ENCODE measurements at regions not wholly inside any gene's neighbourhood (a gene's known extent, or its start where the extent isn't known, plus 50 kb on each side); places are given as distances from the start of the nearest gene placed in this dataset.

DNA sequence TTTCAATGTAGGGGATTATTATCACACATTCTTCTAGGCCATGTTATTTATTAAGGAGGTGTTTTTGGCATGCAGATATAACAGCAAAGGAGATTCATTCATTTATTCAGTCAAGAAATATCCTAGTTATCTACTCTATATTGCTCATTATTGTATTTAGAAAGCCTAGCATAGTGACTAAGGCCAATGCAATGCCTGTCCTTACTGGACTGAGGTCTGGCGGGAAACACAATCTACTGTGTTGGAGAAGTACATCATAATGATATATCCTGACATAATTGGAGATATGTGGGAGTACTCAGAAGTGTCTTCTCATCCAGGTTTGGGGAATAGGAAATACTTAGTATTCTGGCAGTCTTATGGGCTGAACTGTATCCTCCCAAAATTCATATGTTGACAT lies 421.5 kb upstream of the USP24 start:
- TF ChIP-seq, protein P1, sequence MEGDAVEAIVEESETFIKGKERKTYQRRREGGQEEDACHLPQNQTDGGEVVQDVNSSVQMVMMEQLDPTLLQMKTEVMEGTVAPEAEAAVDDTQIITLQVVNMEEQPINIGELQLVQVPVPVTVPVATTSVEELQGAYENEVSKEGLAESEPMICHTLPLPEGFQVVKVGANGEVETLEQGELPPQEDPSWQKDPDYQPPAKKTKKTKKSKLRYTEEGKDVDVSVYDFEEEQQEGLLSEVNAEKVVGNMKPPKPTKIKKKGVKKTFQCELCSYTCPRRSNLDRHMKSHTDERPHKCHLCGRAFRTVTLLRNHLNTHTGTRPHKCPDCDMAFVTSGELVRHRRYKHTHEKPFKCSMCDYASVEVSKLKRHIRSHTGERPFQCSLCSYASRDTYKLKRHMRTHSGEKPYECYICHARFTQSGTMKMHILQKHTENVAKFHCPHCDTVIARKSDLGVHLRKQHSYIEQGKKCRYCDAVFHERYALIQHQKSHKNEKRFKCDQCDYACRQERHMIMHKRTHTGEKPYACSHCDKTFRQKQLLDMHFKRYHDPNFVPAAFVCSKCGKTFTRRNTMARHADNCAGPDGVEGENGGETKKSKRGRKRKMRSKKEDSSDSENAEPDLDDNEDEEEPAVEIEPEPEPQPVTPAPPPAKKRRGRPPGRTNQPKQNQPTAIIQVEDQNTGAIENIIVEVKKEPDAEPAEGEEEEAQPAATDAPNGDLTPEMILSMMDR (IDR thresholded peaks at IDR 0.05): no peak
- no peak for TF ChIP-seq EP300 (IDR thresholded peaks at IDR 0.05)
- no peak for TF ChIP-seq POLR2A (IDR thresholded peaks at IDR 0.05; ENCODE audit: low read depth)
